Natural killer cell (primary cell): ENCODE measurements at regions not wholly inside any gene's neighbourhood (a gene's known extent, or its start where the extent isn't known, plus 50 kb on each side); places are given as distances from the start of the nearest gene placed in this dataset.

Experiments
- ATAC-seq, 3 donors: fragments of 150-1000 bp in 2 of 3; fragments of 200-7000 bp in 1 of 3; cut with Tn5 transposase; 1 replicate in 1 of 3; 2 replicates in 2 of 3; pipeline ENCODE4 v1.10.0; 2021; ENCODE audit warnings: mild to moderate bottlenecking in 2 of 3, moderate library complexity in 2 of 3
- DNase-seq, 2 donors: peaks; one replicate each; pipeline versions ENCODE4 v3.0.0 to v3.0.0-alpha.2; 2013 to 2021; ENCODE audit warnings: mixed read lengths in 1 of 2
- H3K27ac ChIP-seq: one replicate; pipeline ENCODE4 v1.5.1; 2013; ENCODE audit warnings: mild to moderate bottlenecking, low read length
- H3K27me3 ChIP-seq: one replicate; pipeline ENCODE4 v1.6.1; 2013; ENCODE audit warnings: low read length; ENCODE audit not compliant: control insufficient read depth, insufficient read depth
- H3K36me3 ChIP-seq: one replicate; pipeline ENCODE4 v1.6.1; 2013; ENCODE audit warnings: low read length; ENCODE audit not compliant: control insufficient read depth, insufficient read depth
- H3K4me1 ChIP-seq: one replicate; pipeline ENCODE4 v1.6.1; 2013; ENCODE audit warnings: low read length; ENCODE audit not compliant: control insufficient read depth, insufficient read depth
- H3K4me3 ChIP-seq: one replicate; pipeline ENCODE4 v1.5.1; 2013; ENCODE audit warnings: low read length
- H3K9me3 ChIP-seq: one replicate; pipeline ENCODE4 v1.6.1; 2013; ENCODE audit warnings: low read length; ENCODE audit not compliant: control insufficient read depth, insufficient read depth
- H3K27ac Mint-ChIP-seq, 2 donors: one replicate each; pipeline ENCODE4 v1.8.0; 2022; ENCODE audit warnings: mild to moderate bottlenecking in 2 of 2, mixed read lengths in 2 of 2, moderate library complexity in 1 of 2
- H3K27me3 Mint-ChIP-seq, 2 donors: one replicate each; pipeline ENCODE4 v1.8.0; 2022; ENCODE audit warnings: low read depth in 2 of 2, mixed read lengths in 2 of 2
- H3K36me3 Mint-ChIP-seq: one replicate; pipeline ENCODE4 v1.8.0; 2022; ENCODE audit warnings: mixed read lengths
- H3K4me1 Mint-ChIP-seq, 2 donors: one replicate each; pipeline ENCODE4 v1.8.0; 2022; ENCODE audit warnings: mixed read lengths in 2 of 2
- H3K4me3 Mint-ChIP-seq: one replicate; pipeline ENCODE4 v1.8.0; 2022; ENCODE audit warnings: mild to moderate bottlenecking, moderate library complexity, mixed read lengths
- H3K9me3 Mint-ChIP-seq, 2 donors: one replicate each; pipeline ENCODE4 v1.8.0; 2022; ENCODE audit warnings: mixed read lengths in 2 of 2
- WGBS: methylation state at CpG from one replicate; pipeline ENCODE4 v1.1.7; 2013; ENCODE audit warnings: missing lambda C conversion rate; ENCODE audit not compliant: insufficient coverage; 5-methylcytosine and 5-hydroxymethylcytosine counted together
- intact Hi-C: fragments of 100-400 bp; cut with micrococcal nuclease; formaldehyde crosslinking; loops from one replicate; pipeline ENCODE4 v1.14.2; 2022
- TF ChIP-seq, protein P1 (sequence below): fragments of 200-600 bp; IDR thresholded peaks from one replicate; pipeline ENCODE4 v1.8.0; 2022; ENCODE audit warnings: antibody characterized with exemption

DNA sequence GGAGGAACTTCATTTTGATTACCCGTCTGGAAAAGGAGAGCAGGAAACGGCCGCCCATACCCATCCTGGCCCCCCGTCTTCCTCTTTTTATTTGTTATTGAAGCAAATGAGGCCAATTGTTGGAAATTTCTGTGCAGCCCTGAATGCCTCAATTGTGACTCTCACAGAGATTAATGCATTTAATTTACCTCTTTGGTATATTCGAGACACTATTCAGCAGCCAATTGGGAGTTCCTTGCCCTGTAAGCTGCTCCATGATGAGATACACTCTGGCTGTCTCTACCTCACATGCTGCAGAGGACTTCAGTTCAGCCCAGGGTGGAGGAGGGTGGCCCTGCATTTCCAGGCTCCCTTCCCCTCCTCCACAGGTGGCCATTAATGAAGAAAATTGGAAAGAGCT is 60.6 kb upstream of the NTM start:
- H3K4me3 Mint-ChIP-seq = no peak overlapping the region
- H3K9me3 Mint-ChIP-seq = peaks cover 0 to 3% of the 10 kb centered on the region in 2 donors
- no peaks in the 10 kb centered on the region for H3K27me3 ChIP-seq
- no peak overlapping the region for H3K27ac ChIP-seq
- no peak overlapping the region for H3K4me3 ChIP-seq
- DNase-seq (no peak), ATAC-seq (no peak)
- no peak overlapping the region for H3K27ac Mint-ChIP-seq
- intact Hi-C loops = no loop called here
- no peaks in the 10 kb centered on the region for H3K36me3 Mint-ChIP-seq
- TF ChIP-seq, protein P1, sequence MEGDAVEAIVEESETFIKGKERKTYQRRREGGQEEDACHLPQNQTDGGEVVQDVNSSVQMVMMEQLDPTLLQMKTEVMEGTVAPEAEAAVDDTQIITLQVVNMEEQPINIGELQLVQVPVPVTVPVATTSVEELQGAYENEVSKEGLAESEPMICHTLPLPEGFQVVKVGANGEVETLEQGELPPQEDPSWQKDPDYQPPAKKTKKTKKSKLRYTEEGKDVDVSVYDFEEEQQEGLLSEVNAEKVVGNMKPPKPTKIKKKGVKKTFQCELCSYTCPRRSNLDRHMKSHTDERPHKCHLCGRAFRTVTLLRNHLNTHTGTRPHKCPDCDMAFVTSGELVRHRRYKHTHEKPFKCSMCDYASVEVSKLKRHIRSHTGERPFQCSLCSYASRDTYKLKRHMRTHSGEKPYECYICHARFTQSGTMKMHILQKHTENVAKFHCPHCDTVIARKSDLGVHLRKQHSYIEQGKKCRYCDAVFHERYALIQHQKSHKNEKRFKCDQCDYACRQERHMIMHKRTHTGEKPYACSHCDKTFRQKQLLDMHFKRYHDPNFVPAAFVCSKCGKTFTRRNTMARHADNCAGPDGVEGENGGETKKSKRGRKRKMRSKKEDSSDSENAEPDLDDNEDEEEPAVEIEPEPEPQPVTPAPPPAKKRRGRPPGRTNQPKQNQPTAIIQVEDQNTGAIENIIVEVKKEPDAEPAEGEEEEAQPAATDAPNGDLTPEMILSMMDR = no peak
- no peaks in the 10 kb centered on the region for H3K4me1 ChIP-seq
- 29% methylated on average over 5 of the region's 5 CpGs for WGBS
- H3K27me3 Mint-ChIP-seq = no peaks in the 10 kb centered on the region
- no peaks in the 10 kb centered on the region for H3K4me1 Mint-ChIP-seq
- no peaks in the 10 kb centered on the region for H3K36me3 ChIP-seq
- H3K9me3 ChIP-seq = no peaks in the 10 kb centered on the region

DNA sequence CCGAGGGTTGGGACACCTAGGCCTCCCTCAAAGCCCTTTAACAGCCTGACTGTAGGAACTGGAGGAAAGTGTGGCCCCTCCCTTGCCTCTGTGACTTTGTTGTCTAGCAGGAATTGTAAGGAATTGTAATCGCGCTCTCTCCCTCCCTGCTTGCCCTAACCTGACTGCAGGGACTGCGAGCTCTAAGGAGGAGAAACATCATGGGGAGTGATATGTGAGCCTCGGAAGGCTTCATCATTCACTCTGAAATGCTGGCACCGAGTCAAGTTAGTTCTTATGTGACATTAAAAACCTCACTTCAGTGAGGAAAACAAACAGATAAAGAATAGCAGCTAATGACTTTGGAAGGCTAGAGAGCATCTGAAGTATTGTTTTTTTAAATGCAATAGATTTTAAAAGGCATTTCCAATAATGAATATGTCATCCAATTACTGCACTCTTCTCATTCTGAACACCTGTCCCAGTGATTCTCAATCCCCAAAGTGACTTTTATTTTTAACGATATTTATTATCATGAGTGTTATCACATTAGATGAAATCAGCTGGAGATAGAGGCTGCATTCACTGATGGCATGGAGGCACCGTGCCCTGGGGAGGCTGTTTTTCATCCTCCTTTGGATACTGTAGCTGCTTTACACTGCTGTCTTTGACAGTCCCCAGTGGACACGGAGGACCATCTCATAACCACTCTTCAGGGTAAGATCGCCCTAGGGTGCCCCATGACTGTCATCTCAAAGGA is 58.5 kb upstream of the NTM start:
- no peaks in the 10 kb centered on the region for H3K27me3 Mint-ChIP-seq
- H3K9me3 Mint-ChIP-seq = peaks cover 0 to 5% of the 10 kb centered on the region in 2 donors
- no peak overlapping the region for H3K4me3 ChIP-seq
- ATAC-seq = no peak
- no peak overlapping the region for H3K4me3 Mint-ChIP-seq
- intact Hi-C loops = no loop called here
- no peak overlapping the region for H3K27ac ChIP-seq
- H3K27ac Mint-ChIP-seq = no peak overlapping the region
- no peaks in the 10 kb centered on the region for H3K9me3 ChIP-seq
- no peaks in the 10 kb centered on the region for H3K36me3 ChIP-seq
- H3K4me1 Mint-ChIP-seq = no peaks in the 10 kb centered on the region
- H3K36me3 Mint-ChIP-seq = no peaks in the 10 kb centered on the region
- H3K4me1 ChIP-seq = no peaks in the 10 kb centered on the region
- TF ChIP-seq, protein P1 = no peak
- DNase-seq = no peak
- WGBS = 86% methylated on average over 10 of the region's 10 CpGs
- no peaks in the 10 kb centered on the region for H3K27me3 ChIP-seq
